ENCODE measurements at regions not wholly inside any gene's neighbourhood (a gene's known extent, or its start where the extent isn't known, plus 50 kb on each side); places are given as distances from the start of the nearest gene placed in this dataset.

DNA sequence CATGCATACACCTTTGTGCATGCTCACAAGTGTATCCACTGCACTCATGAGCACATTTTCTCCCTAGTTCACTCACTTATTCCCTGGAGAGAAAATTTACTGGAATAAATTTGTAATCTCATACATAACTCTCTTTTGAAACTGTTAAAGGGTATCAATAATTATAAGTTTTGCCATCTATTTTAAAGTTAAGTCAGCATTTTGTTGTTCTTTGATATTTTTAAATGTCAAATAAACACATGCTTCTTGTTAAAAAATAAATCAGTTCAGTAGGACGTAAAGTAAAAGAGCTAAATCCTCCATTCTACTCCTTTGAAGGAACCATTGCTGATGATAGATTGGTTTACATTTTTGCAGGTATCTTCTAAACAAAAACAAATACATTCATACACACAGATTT lies 522.1 kb downstream of the NR4A2 start:
- TF ChIP-seq, protein P1, sequence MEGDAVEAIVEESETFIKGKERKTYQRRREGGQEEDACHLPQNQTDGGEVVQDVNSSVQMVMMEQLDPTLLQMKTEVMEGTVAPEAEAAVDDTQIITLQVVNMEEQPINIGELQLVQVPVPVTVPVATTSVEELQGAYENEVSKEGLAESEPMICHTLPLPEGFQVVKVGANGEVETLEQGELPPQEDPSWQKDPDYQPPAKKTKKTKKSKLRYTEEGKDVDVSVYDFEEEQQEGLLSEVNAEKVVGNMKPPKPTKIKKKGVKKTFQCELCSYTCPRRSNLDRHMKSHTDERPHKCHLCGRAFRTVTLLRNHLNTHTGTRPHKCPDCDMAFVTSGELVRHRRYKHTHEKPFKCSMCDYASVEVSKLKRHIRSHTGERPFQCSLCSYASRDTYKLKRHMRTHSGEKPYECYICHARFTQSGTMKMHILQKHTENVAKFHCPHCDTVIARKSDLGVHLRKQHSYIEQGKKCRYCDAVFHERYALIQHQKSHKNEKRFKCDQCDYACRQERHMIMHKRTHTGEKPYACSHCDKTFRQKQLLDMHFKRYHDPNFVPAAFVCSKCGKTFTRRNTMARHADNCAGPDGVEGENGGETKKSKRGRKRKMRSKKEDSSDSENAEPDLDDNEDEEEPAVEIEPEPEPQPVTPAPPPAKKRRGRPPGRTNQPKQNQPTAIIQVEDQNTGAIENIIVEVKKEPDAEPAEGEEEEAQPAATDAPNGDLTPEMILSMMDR (IDR thresholded peaks at IDR 0.05), result no peak
- TF ChIP-seq POLR2A (IDR thresholded peaks at IDR 0.05), result no peak
